LNCaP clone FGC (cell line): ENCODE measurements at regions not wholly inside any gene's neighbourhood (a gene's known extent, or its start where the extent isn't known, plus 50 kb on each side); places are given as distances from the start of the nearest gene placed in this dataset.

Experiments used
- DNase-seq: peaks from one replicate; pipeline ENCODE4 v3.0.0-alpha.2; 2011; ENCODE audit warnings: low read depth
- H3K4me3 ChIP-seq: 2 replicates; pipeline ENCODE4 v1.5.1; 2011; ENCODE audit warnings: mild to moderate bottlenecking, low read depth, low read length, control low read depth
- CTCF ChIP-seq: IDR thresholded peaks from 2 replicates; pipeline ENCODE4 v1.5.1; 2012; ENCODE audit warnings: mild to moderate bottlenecking; ENCODE audit not compliant: control insufficient read depth, insufficient read depth; ENCODE audit errors: extremely low read depth

GRCh38 chr10:62631241-62631640 is 173.3 kb upstream of the ADO start:
- H3K4me3 ChIP-seq = no peak overlapping the region
- no peak for DNase-seq
- no peak for TF ChIP-seq CTCF

GRCh38 chr10:62632071-62632809 is 172.3 kb upstream of the ADO start:
- no peak for DNase-seq
- H3K4me3 ChIP-seq = no peak overlapping the region
- TF ChIP-seq CTCF = no peak

DNA sequence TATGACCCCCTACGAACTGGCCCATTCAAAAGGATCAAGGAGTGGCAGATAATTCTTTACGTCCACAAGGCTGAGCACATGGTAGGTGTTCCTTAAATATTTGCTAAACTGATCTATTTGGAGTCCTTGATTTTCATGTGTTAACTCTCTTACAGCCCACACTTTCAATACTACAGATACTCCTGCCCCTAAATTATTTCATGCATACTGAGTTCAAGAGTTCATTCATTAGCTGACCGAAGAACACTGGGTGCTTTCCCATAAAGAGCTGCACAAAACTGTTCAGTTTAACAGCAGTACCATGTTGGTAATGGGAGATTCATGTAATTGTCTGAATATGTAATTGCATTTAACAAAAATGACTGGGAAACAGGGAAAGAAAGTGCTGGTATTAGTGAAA is 170.5 kb upstream of the ADO start:
- no peak overlapping the region for H3K4me3 ChIP-seq
- TF ChIP-seq CTCF = no peak
- DNase-seq = no peak

DNA sequence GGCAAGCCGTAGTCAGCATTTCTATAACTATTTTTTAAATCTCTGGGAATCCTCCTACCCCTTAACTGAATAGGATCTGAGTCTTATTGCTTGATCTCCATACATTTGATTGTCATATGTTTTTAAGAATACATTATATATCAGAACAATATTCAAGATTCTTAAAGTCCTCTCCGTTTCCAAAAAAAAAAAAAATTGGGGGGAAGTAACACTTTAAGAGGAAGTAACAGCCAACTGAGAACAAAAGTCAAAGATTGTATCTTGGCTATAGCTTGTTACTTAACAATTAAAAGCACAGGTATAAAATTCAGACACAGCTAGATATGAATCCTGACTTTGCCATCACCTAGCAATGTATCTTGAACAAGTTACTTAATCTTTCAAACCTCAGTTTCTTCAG is 169.9 kb upstream of the ADO start:
- H3K4me3 ChIP-seq = no peak overlapping the region
- no peak for TF ChIP-seq CTCF

GRCh38 chr10:62635127-62635526 is 169.4 kb upstream of the ADO start:
- TF ChIP-seq CTCF = no peak
- no peak overlapping the region for H3K4me3 ChIP-seq
- DNase-seq = no peak

More for the DNA sequence above, 169.9 kb upstream of the ADO start:
- DNase-seq = no peak

DNA sequence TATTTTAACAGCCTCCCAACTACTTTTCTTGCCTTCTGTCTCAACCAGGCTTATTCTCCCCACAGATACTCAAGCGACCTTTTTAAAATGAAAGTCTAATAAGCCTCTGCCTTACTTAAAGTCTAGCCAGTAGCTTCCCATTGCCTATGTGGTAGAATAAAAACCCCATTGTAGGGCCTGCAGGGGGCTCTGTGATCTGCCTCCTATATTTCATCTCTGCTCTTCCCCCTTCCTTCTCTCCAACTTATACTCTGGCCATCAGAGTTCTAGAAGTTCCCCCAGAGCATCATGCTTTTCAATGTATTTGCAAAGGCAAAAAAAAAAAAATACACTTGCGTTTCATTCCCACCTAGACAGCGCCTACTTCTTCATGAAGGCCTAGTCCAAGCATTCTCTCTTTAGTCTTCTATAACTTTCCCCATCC is 167.7 kb upstream of the ADO start:
- no peak for TF ChIP-seq CTCF
- H3K4me3 ChIP-seq = no peak overlapping the region
- no peak for DNase-seq
